SW480 (cell line): ENCODE measurements at regions not wholly inside any gene's neighbourhood (a gene's known extent, or its start where the extent isn't known, plus 50 kb on each side); places are given as distances from the start of the nearest gene placed in this dataset.
"Not testable (repeated sequence)": the region's sequence is repeated elsewhere in the genome, so short reads cannot be mapped to it uniquely, and the experiment has no call there.

Experiments used
- DNase-seq: peaks from one replicate; pipeline ENCODE4 v3.0.0-alpha.2; 2016; ENCODE audit warnings: low spot score

DNA sequence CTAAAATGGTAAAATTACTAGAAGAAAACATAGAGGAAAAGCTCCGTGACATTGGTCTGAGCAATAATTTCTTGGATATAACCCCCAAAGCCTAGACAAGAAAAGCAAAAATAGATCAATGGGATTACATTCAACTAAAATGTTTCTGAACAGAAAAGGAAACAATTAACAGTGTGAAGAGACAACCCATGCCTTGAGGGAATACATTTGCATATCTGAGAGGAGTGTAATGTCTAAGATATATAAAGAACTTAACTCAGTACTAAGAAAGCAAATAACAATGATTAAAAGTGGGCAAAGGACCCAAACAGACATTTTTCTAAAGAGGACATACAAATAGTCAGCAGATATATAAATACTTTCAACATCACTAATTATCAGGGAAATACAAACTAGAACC is 206.2 kb downstream of the VAPA start:
- DNase-seq, result no peak

DNA sequence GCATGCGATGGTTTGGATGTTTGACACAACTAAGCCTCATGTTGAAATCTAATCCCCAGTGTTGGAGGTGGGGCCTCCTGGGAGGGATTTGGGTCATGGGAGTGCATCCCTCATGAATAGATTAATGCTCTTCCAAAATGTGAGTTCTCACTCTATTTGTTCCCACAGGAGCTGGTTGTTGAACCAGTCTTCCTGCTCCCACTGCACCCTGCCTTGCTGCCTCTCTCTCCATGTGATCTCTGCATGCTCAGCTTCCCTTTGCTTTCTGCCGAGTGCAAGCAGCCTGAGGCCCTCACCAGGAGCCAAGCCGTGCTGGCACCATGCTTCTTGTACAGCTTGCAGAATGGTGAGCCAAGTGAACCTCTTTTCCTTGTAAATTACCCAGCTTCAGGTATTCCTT is 206.8 kb downstream of the VAPA start:
- DNase-seq, result no peak

- no peak for DNase-seq
Measured at GRCh38 chr18:10121028-10121427, 207.2 kb downstream of the VAPA start.

- DNase-seq, result peak; percentile 91
Measured at GRCh38 chr18:10121786-10122515, 208.1 kb downstream of the VAPA start.

DNA sequence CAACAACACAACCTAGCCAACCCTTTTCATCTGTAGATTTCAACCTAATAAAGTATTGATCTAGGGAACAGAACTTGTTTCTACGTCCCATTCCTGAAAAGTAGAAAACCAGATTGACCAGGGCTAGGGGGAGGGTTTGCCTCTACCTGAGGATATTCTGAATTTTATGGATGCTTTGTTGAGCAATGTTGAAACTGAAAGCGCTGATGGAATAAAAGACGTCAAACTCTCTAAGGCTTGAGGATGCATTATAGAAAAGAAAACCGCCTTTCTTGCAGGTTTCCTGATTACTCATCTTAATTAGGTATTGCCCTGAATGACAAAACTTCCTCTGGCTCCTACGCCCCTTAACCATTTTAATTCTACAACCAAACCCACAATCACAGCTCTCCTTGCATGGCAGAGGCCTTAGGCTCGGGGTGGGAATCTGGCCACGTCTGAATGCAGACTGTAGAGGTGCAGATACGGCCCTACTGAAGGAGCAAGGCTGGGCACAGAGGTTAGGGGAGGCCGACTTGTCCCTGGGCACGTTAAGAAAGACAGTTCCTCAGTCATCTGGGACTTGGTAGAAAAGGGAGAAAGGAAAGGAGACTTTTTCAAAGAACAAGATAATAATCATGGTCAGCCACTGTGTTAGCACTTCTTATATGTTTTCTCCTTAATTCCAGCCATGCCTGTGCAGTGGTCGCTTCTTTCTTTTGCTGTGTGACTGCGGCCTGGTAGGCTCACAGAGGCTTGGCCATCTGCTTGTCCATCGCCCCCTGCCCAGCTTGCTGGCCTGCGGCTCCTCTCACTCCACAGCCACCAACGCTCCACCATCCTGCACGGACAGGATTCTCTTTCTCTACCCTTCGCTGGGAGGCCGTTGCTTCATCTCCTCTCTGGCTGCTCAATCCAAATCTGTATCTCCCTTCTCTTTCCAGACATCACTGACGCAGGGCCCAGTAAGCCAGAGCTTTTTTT is 209.5 kb downstream of the VAPA start:
- no peak for DNase-seq

DNA sequence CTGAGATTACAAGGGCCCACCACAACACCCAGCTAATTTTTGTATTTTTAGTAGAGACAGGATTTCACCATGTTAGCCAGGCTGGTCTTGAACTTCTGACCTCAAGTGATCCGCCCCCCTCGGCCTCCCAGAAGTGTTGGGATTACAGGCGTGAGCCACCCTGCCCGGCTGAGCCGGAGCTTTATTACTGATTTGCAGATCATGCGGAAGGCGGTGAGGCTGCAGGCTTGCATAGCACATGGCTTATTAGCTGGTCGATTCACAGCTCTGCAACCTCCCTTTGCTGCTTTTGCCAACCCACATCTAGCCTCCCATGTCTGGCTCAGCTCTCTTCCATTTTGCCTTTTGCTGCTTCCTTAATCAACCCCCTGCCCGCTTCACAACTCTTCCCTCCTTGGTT is 210.3 kb downstream of the VAPA start:
- no peak for DNase-seq

DNA sequence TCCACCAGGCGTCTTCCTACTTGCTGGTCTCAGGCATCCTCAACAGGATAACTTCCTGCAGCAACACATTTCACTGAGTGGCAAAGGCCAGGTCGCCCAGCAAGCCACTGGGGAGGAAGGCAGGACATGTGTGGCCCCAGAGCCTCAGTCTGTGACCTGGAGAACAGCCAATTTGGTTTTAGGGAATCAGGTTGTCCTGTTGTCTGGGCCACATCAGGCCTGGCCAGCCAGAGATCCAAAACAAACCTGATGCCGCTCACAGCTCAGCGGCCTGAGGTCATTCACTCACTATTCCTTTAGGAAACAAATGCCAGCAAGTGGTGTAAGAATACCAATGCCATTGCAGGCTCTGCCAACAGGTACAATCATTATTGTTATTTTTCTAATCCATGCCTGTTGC is 210.7 kb downstream of the VAPA start:
- DNase-seq, result no peak

DNA sequence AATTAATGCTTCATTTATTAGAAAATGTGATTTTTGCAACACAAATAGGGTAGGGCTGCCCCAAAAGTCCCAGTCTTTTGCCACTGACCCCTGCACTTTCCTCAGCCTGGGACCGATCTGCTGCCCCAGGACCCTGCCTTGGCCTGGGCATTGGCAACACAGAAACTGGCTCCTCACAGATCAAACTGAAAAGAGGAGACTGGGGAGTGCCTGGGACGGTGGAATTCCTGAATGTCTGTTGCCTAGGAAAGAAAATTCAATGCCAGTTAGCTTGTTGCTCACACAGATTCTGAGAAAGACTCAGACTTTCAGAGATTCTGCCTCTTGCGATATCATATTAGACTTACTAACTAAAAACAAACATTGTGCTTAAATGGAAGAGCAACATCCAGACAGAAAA is 211.2 kb downstream of the VAPA start:
- no peak for DNase-seq

DNA sequence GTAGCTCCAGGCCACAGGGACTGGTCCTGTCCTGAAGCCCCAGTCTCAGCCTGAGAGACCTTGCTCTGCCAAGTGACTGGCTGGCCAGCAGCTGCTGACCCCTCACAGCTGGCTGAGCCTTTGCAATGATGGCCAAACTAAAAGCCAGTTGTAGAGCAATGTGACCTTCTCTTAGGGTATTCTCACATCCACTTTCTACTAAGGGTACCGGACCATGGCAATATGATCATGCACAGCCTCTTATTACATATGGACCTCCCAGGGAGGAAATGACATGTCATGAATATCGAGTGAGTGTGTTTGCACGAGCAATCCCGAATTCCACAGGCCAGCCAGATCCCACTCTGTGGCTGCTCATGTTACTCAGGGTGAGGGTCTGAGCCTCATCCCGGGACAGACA is 213.9 kb downstream of the VAPA start:
- DNase-seq, result no peak

DNA sequence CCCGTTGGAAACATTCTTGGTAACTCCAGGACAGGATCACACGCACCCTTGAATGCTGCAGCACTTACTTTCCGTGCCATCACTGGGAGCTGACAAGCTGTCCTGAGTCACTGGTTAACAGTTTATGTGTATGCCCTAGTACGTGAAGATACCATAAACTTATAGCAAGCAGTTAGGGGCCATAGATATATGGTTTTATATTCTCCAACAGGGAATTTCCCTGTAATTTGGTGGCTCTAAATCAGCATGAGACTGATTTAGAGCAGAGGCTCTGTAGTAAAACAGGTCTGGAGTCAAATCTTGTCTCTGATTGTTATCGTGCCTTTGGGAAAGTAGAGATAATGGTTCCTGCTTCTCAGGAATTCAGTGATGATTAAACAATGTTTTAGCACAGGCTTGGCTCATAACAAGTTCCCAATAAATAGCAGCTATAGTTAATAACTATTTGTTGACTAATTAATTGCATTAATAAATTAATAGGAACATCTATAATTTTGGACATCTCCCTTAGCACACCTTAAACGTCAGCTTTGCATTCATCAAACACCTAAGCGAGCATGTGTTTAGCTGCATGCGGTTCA is 215.2 kb downstream of the VAPA start:
- DNase-seq, result no peak

DNA sequence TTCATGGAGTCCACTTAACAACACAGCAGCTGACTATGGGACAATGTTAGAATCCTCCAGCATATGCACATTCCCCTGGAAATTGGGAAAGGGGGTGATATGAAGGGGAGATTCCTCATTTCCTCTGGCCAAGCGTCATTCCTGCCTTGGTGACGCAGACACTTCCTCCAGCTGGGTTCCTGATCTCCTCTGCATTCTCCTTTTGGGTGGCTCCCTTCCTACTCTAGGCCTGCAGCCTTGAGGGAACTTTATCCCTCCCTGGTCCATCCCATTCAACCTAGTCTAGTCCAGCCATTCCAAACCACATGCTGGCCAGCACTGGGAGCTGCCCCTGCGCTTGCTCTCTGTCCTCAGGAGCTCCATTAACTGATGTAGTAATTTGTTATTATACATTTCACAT is 216.8 kb downstream of the VAPA start:
- DNase-seq, result peak; percentile 52

GRCh38 chr18:10131081-10131459 is 217.3 kb downstream of the VAPA start:
- DNase-seq, result peak; percentile 33

DNA sequence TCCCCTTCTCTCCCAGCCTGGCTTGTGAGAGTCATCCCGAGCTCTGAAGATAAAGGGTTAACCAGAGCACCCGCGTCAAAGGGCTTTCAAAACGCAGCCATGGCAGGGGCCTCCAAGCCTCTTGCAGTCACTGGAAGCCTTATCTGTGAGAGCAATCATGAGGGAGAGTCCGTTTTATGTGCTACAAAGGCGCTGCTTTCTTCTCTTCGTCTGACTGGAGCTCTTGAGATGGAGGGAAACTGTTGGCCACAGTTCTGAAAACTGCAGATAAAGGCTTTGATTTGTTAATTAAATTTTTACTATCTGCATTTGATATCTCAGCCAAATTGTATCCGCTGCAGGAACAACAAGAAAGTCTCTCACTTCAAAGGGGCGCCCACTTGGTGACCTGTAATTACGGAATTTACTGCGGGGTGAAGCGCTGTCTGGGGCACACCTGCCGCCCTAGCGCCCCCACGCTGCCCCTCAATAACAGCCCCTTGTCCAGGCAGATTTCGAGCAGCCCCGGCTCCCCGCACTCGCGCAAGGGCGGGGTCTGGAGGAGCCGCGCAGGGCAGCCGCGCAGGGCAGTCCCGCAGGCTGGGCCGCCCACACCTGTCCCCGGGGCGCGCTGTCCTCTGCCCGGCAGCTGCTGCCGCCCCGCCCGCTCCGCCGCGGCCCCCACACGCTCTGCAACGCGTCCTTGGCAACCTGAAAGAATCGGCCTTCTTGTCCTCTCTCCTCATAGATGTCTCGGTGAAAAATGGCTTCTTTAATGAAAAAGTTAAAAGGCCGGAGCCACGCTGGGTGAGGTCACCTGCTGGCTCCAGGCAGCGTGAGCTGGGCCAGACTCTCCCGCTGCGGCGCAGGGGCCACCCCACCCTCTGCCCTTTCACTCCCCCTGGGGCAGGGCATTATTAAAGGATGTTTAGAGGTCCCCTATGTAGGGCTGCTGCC is 217.9 kb downstream of the VAPA start:
- peak; percentile 90 for DNase-seq

- peak; percentile 55 for DNase-seq
Measured at GRCh38 chr18:10133516-10133915, 219.7 kb downstream of the VAPA start.

- peak; percentile 39 for DNase-seq
Measured at GRCh38 chr18:10134204-10134603, 220.4 kb downstream of the VAPA start.

DNA sequence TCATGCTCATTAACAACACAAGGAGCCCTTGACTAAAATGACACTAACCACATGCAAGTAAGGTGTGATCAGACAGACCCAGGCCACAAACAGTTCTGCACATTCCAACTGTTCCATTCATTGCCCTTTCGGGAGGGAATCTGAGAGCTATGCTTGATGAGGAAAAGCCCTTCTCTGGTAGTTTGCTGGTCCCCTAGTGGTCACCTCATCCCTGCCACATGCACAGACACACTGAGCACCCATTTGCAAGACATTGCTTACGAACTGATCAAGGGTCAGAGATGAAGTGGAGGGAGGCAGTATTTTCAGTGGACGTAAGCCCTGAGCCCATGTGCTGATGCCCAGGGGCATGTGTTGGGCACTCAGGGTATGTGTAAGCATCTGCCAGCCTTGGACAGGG is 220.9 kb downstream of the VAPA start:
- not testable (repeated sequence) for DNase-seq

- DNase-seq, result no peak
Measured at GRCh38 chr18:10135302-10135926, 221.6 kb downstream of the VAPA start.

DNA sequence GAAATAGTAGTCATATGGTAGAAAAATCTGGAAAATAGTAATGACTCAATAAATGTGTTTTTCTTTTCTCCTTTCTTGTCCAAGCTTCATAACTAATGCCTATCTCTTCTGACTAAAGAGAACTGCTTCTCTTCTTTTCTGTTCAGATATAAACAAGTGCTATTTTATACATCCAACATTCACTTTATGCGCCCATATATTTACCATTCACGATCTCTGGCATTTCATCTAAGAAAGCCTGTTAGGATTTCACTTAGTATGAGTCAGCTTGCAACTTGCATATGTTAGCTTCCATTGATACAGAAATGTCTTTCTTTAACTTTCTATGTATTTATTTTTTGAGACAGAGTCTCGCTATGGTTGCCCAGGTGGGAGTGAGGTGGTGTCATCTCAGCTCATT is 224.9 kb downstream of the VAPA start:
- no peak for DNase-seq

DNA sequence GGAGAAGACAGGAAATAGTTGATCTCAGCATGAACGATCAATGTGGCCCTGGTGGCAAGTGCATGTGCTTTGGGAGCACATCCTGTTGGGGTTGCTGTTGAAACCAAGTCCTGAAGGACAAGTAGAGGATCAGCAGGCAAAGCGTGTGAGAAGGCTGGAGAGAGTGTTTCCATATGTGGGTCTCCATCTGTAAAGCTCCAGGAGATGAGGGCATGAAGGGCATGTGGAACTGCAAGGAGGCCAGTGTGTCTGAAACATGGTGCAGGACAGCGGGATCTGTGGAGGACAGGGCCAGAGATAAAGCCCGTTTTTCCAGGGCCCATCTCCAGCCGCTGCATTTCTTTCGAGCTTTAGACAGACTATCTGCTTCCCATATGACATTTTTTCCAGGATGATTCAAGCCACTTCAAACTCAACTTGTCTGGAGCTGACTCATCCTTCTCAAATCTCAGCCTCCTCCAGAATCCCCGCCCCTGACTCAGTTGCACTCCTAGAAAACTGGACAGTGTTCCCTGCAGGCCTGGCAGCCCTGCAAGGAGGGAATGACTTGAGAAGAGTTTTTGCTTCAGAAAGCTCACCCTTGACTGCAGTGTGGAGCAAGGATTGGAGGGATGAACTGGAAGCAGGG is 226.1 kb downstream of the VAPA start:
- peak; percentile 72 for DNase-seq

DNA sequence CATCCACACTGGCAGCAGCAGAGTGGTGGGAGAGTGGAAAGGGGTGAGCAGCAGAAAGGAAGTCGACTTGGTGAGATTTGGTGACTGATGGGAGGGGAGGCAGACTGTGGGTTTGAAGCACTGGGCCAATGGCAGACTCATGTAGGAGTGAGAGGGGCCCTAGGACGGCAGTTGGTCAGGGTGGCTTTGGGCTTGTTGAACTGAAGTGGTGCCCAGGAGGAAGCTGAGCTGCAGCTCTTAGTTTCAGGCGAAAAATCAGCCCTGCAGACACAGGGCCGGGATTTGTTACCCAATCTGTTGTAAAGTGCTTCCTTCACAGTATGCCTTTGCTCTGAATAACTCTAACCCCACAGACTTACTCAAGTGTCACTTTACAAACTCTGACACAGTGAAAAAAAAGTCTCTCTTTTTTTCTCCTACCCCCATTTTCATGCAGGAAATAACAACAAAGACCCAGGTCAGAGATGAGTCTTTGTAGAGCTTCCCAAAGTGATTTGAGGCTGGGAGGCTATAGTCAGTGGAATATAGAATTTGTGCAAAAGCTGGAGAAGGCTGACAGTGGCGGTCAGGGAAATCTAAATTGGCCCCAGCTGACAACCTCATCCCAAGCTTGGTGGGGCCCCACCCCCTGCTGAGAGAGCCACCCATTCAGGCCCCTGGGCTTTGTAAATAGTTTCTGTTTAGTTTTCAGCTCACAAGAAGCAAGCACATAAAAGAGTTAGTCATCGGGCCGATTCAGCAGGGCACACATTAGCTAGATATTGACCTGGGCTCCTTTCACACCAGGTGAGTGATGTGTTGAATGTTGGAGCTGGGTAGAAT is 226.9 kb downstream of the VAPA start:
- peak; percentile 97 for DNase-seq
